ENCODE measurements at regions not wholly inside any gene's neighbourhood (a gene's known extent, or its start where the extent isn't known, plus 50 kb on each side); places are given as distances from the start of the nearest gene placed in this dataset.

- no peaks in the 10 kb centered on the region for H4K20me1 ChIP-seq (ENCODE audit: insufficient read depth, low read length)
- H2AFZ ChIP-seq (ENCODE audit: low read depth, low read length): no peak overlapping the region
- no peaks in the 10 kb centered on the region for H3K4me1 ChIP-seq (ENCODE audit: insufficient read depth, low read length)
- H3K4me2 ChIP-seq (ENCODE audit: insufficient read depth, low read length): no peak overlapping the region
- H3K9ac ChIP-seq (ENCODE audit: low read depth, low read length): no peak overlapping the region
- ATAC-seq (ENCODE audit: insufficient read depth, low read depth): no peak
- H3K27ac ChIP-seq (ENCODE audit: low read length): no peak overlapping the region
- H3K9me3 ChIP-seq (ENCODE audit: insufficient read depth, low read length, severe bottlenecking): no peaks in the 10 kb centered on the region
- H3K36me3 ChIP-seq (ENCODE audit: insufficient read depth, low read length): no peaks in the 10 kb centered on the region
- no peaks in the 10 kb centered on the region for H3K79me2 ChIP-seq (ENCODE audit: insufficient read depth, low read length)
- DNase-seq: no peak
- H3K4me3 ChIP-seq (ENCODE audit: low read depth in 1 of 2, low read length in 2 of 2): no peak overlapping the region
- no peaks in the 10 kb centered on the region for H3K27me3 ChIP-seq (ENCODE audit: insufficient read depth, low read length, poor library complexity)
- no peak for TF ChIP-seq EZH2 (IDR thresholded peaks at IDR 0.05; ENCODE audit: borderline replicate concordance, low read depth, low read length, severe bottlenecking)
- no peak for TF ChIP-seq CTCF (IDR thresholded peaks at IDR 0.05; ENCODE audit: borderline replicate concordance, extremely low read depth, low read length, poor library complexity, severe bottlenecking)
These were observed 426.5 kb downstream of the IGSF11 start for GRCh38 chr3:118607915-118608820.

- no peaks in the 10 kb centered on the region for H3K79me2 ChIP-seq (ENCODE audit: insufficient read depth, low read length)
- no peaks in the 10 kb centered on the region for H3K36me3 ChIP-seq (ENCODE audit: insufficient read depth, low read length)
- no peaks in the 10 kb centered on the region for H3K4me1 ChIP-seq (ENCODE audit: insufficient read depth, low read length)
- H4K20me1 ChIP-seq (ENCODE audit: insufficient read depth, low read length): no peaks in the 10 kb centered on the region
- H3K9me3 ChIP-seq (ENCODE audit: insufficient read depth, low read length, severe bottlenecking): no peaks in the 10 kb centered on the region
- no peak overlapping the region for H3K9ac ChIP-seq (ENCODE audit: low read depth, low read length)
- H3K27ac ChIP-seq (ENCODE audit: low read length): no peak overlapping the region
- no peak overlapping the region for H2AFZ ChIP-seq (ENCODE audit: low read depth, low read length)
- DNase-seq: no peak
- TF ChIP-seq EZH2 (IDR thresholded peaks at IDR 0.05; ENCODE audit: borderline replicate concordance, low read depth, low read length, severe bottlenecking) (no peak), CTCF (IDR thresholded peaks at IDR 0.05; ENCODE audit: borderline replicate concordance, extremely low read depth, low read length, poor library complexity, severe bottlenecking) (no peak)
- H3K4me3 ChIP-seq (ENCODE audit: low read depth in 1 of 2, low read length in 2 of 2): no peak overlapping the region
- H3K27me3 ChIP-seq (ENCODE audit: insufficient read depth, low read length, poor library complexity): no peaks in the 10 kb centered on the region
- H3K4me2 ChIP-seq (ENCODE audit: insufficient read depth, low read length): no peak overlapping the region
- ATAC-seq (ENCODE audit: insufficient read depth, low read depth): no peak
These were observed 416.2 kb downstream of the IGSF11 start for GRCh38 chr3:118618247-118619040.

GRCh38 chr3:118626453-118626852 lies 408.2 kb downstream of the IGSF11 start:
- Histone ChIP-seq H3K79me2 (ENCODE audit: insufficient read depth, low read length) (no peaks in the 10 kb centered on the region), H4K20me1 (ENCODE audit: insufficient read depth, low read length) (no peaks in the 10 kb centered on the region), H3K4me3 (ENCODE audit: low read depth in 1 of 2, low read length in 2 of 2) (no peak overlapping the region), H2AFZ (ENCODE audit: low read depth, low read length) (no peak overlapping the region), H3K27me3 (ENCODE audit: insufficient read depth, low read length, poor library complexity) (no peaks in the 10 kb centered on the region), H3K9me3 (ENCODE audit: insufficient read depth, low read length, severe bottlenecking) (no peaks in the 10 kb centered on the region), H3K36me3 (ENCODE audit: insufficient read depth, low read length) (no peaks in the 10 kb centered on the region), H3K9ac (ENCODE audit: low read depth, low read length) (no peak overlapping the region), H3K27ac (ENCODE audit: low read length) (no peak overlapping the region), H3K4me2 (ENCODE audit: insufficient read depth, low read length) (no peak overlapping the region), H3K4me1 (ENCODE audit: insufficient read depth, low read length) (no peaks in the 10 kb centered on the region)
- DNase-seq (no peak), ATAC-seq (ENCODE audit: insufficient read depth, low read depth) (no peak)
- TF ChIP-seq EZH2 (IDR thresholded peaks at IDR 0.05; ENCODE audit: borderline replicate concordance, low read depth, low read length, severe bottlenecking) (no peak), CTCF (IDR thresholded peaks at IDR 0.05; ENCODE audit: borderline replicate concordance, extremely low read depth, low read length, poor library complexity, severe bottlenecking) (no peak)
